Ascending aorta (tissue), 2 donors: ENCODE measurements at regions not wholly inside any gene's neighbourhood (a gene's known extent, or its start where the extent isn't known, plus 50 kb on each side); places are given as distances from the start of the nearest gene placed in this dataset.

Source experiments
- DNase-seq, 2 donors: peaks; one replicate each; pipeline ENCODE4 v3.0.0-alpha.2; 2019; ENCODE audit warnings: low spot score in 2 of 2
- H3K27ac ChIP-seq, 2 donors: fragments of 200-600 bp; sonication (generic); one replicate each; pipeline ENCODE4 v1.5.1; 2016 to 2017; ENCODE audit warnings: mild to moderate bottlenecking in 1 of 2
- H3K27me3 ChIP-seq: fragments of 200-600 bp; sonication (generic); one replicate; pipeline ENCODE4 v1.5.1; 2017
- H3K36me3 ChIP-seq, 2 donors: fragments of 200-600 bp; sonication (generic); one replicate each; pipeline ENCODE4 v1.5.1; 2016
- H3K4me1 ChIP-seq, 2 donors: fragments of 200-600 bp; sonication (generic); one replicate each; pipeline ENCODE4 v1.5.1; 2016 to 2017; ENCODE audit warnings: mild to moderate bottlenecking in 1 of 2
- H3K4me3 ChIP-seq, 2 donors: fragments of 200-600 bp; sonication (generic); one replicate each; pipeline ENCODE4 v1.5.1; 2016 to 2017; ENCODE audit warnings: mild to moderate bottlenecking in 1 of 2
- H3K9me3 ChIP-seq, 2 donors: fragments of 200-600 bp; sonication (generic); one replicate each; pipeline ENCODE4 v1.5.1; 2016
- CTCF ChIP-seq, 3 experiments: fragments of 200-600 bp in 2 of 3; fragments of 450-650 bp in 1 of 3; sonication (generic) in 2 of 3; IDR thresholded peaks; one replicate each; pipeline ENCODE4 v1.5.1; 2016 to 2019; ENCODE audit warnings: antibody characterized with exemption in 3 of 3, mild to moderate bottlenecking in 1 of 3, moderate library complexity in 1 of 3
- intact Hi-C: fragments of 100-400 bp; cut with DNase I; formaldehyde crosslinking; loops from one replicate; pipeline ENCODE4 v1.15.1; 2023

DNA sequence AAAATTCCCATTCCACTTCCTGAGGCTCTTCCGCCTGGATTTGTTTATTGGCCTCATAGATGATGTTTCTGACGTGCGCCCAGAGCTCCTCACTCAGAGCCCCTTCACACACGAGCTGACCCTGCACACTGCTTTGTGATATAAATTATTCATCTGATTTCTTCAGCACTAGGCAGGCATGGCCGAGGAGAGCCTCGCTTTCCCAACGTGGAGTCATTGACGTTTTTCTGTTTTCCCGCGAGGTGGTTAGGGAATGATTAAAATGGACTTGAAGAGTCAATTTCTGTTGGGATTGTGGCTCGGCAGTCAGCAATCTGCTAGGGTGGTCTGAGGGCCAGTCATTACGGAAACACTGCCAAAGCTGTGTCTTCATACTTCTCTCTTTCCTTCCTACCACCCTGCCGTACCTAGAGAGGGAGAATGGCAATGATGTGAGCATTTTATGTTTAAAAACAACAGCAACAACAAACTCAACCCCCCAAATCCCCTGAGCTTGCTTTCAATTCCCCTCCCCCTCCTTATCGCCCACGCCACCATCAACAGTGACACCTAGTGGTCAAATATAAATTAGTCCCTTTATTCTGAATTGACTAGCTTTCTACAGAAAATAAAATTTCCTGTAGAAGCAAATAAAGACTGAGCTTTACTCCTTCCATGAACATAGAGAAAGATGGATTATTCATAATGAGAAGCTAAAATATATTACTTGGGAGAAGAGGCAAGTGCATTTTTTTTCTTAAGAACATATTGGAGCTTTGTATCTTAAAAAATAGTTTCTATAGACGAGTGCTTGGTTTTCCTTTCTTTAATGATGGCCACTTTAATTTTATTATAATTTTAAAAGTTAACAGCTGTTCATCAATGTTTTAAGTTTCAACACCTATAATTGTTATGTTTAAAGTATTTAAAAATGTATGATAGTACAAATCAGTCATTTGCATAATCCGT, 285.1 kb downstream of the MTX2 start:
- Histone ChIP-seq H3K27me3 (no peaks in the 10 kb centered on the region), H3K4me3 (peak overlapping the region; percentile 52 to 59), H3K27ac (peak overlapping the region; percentile 64 to 66), H3K36me3 (no peaks in the 10 kb centered on the region), H3K9me3 (no peaks in the 10 kb centered on the region), H3K4me1 (peaks cover 7 to 11% of the 10 kb centered on the region in 2 donors)
- intact Hi-C loops: loop anchor here (1.0 to 10.0 kb wide), 4 partner anchors 100 to 608 kb away; no protein-coding TSS in a partner anchor
- peak in 1 of 2 donors; percentile 65 for DNase-seq
- peak; percentile 71 to 85 (median 81) for TF ChIP-seq CTCF (IDR thresholded peaks at IDR 0.05)

- TF ChIP-seq CTCF (IDR thresholded peaks at IDR 0.05): no peak
- Histone ChIP-seq H3K9me3 (no peaks in the 10 kb centered on the region), H3K27ac (no peak overlapping the region), H3K36me3 (no peaks in the 10 kb centered on the region), H3K4me1 (peaks cover 7 to 11% of the 10 kb centered on the region in 2 donors), H3K4me3 (no peak overlapping the region), H3K27me3 (no peaks in the 10 kb centered on the region)
- intact Hi-C loops: loop anchor here (2.0 to 10.0 kb wide), 2 partner anchors 100 to 280 kb away; no protein-coding TSS in a partner anchor
- DNase-seq: no peak
Measured at GRCh38 chr2:176555112-176555511, 285.9 kb downstream of the MTX2 start.

DNA sequence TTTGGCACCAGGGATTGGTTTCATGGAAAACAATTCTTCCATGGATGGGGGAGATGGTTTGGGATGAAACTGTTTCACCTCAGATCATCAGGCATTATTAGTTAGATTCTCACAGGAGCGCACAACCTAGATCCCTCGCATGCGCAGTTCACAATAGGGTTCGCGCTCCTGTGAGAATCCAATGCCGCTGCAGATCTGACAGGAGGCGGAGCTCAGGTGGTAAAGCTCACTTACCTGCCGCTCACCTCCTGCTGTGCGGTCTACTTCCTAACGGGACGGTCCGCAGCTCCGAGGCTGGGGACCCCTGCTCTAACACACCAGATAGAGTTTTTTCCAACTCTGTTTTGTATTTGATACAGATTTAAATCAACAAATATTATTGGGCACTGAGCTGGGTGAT, 286.5 kb downstream of the MTX2 start:
- no peak overlapping the region for H3K4me3 ChIP-seq
- H3K27me3 ChIP-seq: no peaks in the 10 kb centered on the region
- no peaks in the 10 kb centered on the region for H3K9me3 ChIP-seq
- H3K36me3 ChIP-seq: no peaks in the 10 kb centered on the region
- DNase-seq: no peak
- intact Hi-C loops: loop anchor here (2.0 to 10.0 kb wide), 2 partner anchors 101 to 281 kb away; no protein-coding TSS in a partner anchor
- H3K4me1 ChIP-seq: peaks cover 7 to 11% of the 10 kb centered on the region in 2 donors
- no peak for TF ChIP-seq CTCF (IDR thresholded peaks at IDR 0.05)
- H3K27ac ChIP-seq: no peak overlapping the region

- no peaks in the 10 kb centered on the region for H3K9me3 ChIP-seq
- intact Hi-C loops: loop anchor here (10.0 kb wide), 1 partner anchor 282 kb away; no protein-coding TSS in a partner anchor
- H3K27me3 ChIP-seq: no peaks in the 10 kb centered on the region
- H3K36me3 ChIP-seq: no peaks in the 10 kb centered on the region
- TF ChIP-seq CTCF (IDR thresholded peaks at IDR 0.05): no peak
- peaks cover 7 to 11% of the 10 kb centered on the region in 2 donors for H3K4me1 ChIP-seq
- no peak for DNase-seq
- no peak overlapping the region for H3K27ac ChIP-seq
- no peak overlapping the region for H3K4me3 ChIP-seq
Measured at GRCh38 chr2:176556373-176556772, 287.1 kb downstream of the MTX2 start.

- no peaks in the 10 kb centered on the region for H3K36me3 ChIP-seq
- no peaks in the 10 kb centered on the region for H3K27me3 ChIP-seq
- TF ChIP-seq CTCF (IDR thresholded peaks at IDR 0.05): no peak
- peaks cover 4 to 8% of the 10 kb centered on the region in 2 donors for H3K4me1 ChIP-seq
- H3K9me3 ChIP-seq: no peaks in the 10 kb centered on the region
- intact Hi-C loops: loop anchor here (10.0 kb wide), 1 partner anchor 283 kb away; no protein-coding TSS in a partner anchor
- no peak overlapping the region for H3K27ac ChIP-seq
- no peak overlapping the region for H3K4me3 ChIP-seq
- no peak for DNase-seq
Measured at GRCh38 chr2:176557821-176558220, 288.6 kb downstream of the MTX2 start.
